ENCODE measurements at regions not wholly inside any gene's neighbourhood (a gene's known extent, or its start where the extent isn't known, plus 50 kb on each side); places are given as distances from the start of the nearest gene placed in this dataset.

DNA sequence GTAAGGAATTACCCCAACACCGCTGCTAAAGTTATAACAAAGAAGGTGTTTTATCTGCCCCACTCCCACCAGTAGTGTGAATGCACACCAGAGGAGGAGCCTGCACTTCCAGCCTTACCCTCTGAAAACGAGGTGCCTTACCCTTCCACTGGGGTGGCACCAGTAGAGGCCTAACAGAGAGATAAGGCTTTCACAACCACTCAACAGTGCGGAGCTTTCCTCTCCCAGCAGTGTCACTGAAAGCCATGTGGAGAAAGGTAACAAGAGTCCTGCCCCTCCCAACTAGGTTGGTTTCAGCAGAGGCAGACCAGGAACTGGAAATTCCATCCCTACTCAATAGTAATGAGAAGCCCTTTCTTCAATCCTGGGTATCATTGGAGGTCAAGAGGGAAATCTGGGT lies 539.2 kb downstream of the VGLL3 start:
- TF ChIP-seq ATF3 (CRISPR knock-in tag; conservative IDR thresholded peaks at IDR 0.05) (no peak), HMGXB4 (CRISPR knock-in tag; IDR thresholded peaks at IDR 0.05) (no peak), SMAD3 (CRISPR knock-in tag; IDR thresholded peaks at IDR 0.05; ENCODE audit: borderline replicate concordance) (no peak), E2F5 (CRISPR knock-in tag; IDR thresholded peaks at IDR 0.05) (no peak), IRF2 (CRISPR knock-in tag; IDR thresholded peaks at IDR 0.05; ENCODE audit: borderline replicate concordance, low read depth) (no peak), CTCF (IDR thresholded peaks at IDR 0.05) (no peak)
- TF ChIP-seq, protein P1, sequence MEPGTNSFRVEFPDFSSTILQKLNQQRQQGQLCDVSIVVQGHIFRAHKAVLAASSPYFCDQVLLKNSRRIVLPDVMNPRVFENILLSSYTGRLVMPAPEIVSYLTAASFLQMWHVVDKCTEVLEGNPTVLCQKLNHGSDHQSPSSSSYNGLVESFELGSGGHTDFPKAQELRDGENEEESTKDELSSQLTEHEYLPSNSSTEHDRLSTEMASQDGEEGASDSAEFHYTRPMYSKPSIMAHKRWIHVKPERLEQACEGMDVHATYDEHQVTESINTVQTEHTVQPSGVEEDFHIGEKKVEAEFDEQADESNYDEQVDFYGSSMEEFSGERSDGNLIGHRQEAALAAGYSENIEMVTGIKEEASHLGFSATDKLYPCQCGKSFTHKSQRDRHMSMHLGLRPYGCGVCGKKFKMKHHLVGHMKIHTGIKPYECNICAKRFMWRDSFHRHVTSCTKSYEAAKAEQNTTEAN (CRISPR knock-in tag; IDR thresholded peaks at IDR 0.05): no peak

Measured in WTC11 (cell line).